Peyer's patch (tissue), 4 donors: ENCODE measurements at regions not wholly inside any gene's neighbourhood (a gene's known extent, or its start where the extent isn't known, plus 50 kb on each side); places are given as distances from the start of the nearest gene placed in this dataset.

ENCODE experiments used
- DNase-seq, 3 donors: peaks; one replicate each; pipeline ENCODE4 v3.0.0-alpha.2; 2017 to 2019
- H3K27ac ChIP-seq, 4 donors: fragments of 200-600 bp; sonication (generic); one replicate each; pipeline ENCODE4 v1.5.1; 2016 to 2019
- H3K27me3 ChIP-seq, 2 donors: fragments of 200-600 bp; sonication (generic); one replicate each; pipeline ENCODE4 v1.5.1; 2019
- H3K36me3 ChIP-seq, 3 donors: fragments of 200-600 bp; sonication (generic); one replicate each; pipeline ENCODE4 v1.5.1; 2016 to 2019
- H3K4me1 ChIP-seq, 4 donors: fragments of 200-600 bp; sonication (generic); one replicate each; pipeline ENCODE4 v1.5.1; 2016 to 2019
- H3K4me3 ChIP-seq, 4 donors: fragments of 200-600 bp; sonication (generic); 1 replicate in 3 of 4; 2 replicates in 1 of 4; pipeline ENCODE4 v1.5.1; 2016 to 2019; ENCODE audit warnings: mild to moderate bottlenecking in 1 of 4
- H3K9me3 ChIP-seq, 4 donors: fragments of 200-600 bp; sonication (generic); one replicate each; pipeline ENCODE4 v1.5.1; 2016 to 2019; ENCODE audit warnings: mild to moderate bottlenecking in 1 of 4
- POLR2A ChIP-seq, 2 donors: fragments of 450-650 bp; IDR thresholded peaks; one replicate each; pipeline ENCODE4 v1.5.1; 2017; ENCODE audit warnings: antibody characterized with exemption in 2 of 2, mild to moderate bottlenecking in 2 of 2, moderate library complexity in 2 of 2
- TF ChIP-seq, protein P1 (sequence below), 6 experiments: fragments of 450-650 bp in 4 of 6; fragments of 200-600 bp in 2 of 6; sonication (generic) in 1 of 6; IDR thresholded peaks; one replicate each; pipeline ENCODE4 v1.5.1; 2017 to 2019; ENCODE audit warnings: antibody characterized with exemption in 6 of 6, mild to moderate bottlenecking in 3 of 6, moderate library complexity in 1 of 6

DNA sequence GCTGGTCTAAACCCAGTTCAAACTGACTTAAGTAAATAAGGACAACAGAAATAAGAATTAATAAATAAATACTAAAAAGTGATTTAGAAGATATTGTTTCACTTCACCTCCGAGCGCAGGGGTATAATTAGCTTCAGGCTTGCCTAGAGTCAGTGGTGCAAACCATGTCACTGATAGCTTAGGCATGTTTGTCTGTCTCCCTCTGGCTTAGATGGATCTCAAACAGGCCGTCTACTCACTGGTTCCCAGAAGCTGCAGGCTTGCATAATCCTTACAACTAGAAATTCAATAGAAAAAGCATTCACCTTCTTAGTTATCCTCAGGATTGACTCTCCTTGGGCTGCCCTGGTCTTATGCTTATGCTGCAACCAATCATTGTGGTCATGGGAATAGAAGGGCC, 629.8 kb upstream of the WWC1 start:
- Histone ChIP-seq H3K4me3 (no peak overlapping the region), H3K9me3 (no peaks in the 10 kb centered on the region), H3K27me3 (no peaks in the 10 kb centered on the region), H3K27ac (no peak overlapping the region), H3K4me1 (no peaks in the 10 kb centered on the region), H3K36me3 (no peaks in the 10 kb centered on the region)
- TF ChIP-seq, protein P1, sequence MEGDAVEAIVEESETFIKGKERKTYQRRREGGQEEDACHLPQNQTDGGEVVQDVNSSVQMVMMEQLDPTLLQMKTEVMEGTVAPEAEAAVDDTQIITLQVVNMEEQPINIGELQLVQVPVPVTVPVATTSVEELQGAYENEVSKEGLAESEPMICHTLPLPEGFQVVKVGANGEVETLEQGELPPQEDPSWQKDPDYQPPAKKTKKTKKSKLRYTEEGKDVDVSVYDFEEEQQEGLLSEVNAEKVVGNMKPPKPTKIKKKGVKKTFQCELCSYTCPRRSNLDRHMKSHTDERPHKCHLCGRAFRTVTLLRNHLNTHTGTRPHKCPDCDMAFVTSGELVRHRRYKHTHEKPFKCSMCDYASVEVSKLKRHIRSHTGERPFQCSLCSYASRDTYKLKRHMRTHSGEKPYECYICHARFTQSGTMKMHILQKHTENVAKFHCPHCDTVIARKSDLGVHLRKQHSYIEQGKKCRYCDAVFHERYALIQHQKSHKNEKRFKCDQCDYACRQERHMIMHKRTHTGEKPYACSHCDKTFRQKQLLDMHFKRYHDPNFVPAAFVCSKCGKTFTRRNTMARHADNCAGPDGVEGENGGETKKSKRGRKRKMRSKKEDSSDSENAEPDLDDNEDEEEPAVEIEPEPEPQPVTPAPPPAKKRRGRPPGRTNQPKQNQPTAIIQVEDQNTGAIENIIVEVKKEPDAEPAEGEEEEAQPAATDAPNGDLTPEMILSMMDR (IDR thresholded peaks at IDR 0.05), result no peak
- TF ChIP-seq POLR2A (IDR thresholded peaks at IDR 0.05), result no peak
- DNase-seq, result no peak

DNA sequence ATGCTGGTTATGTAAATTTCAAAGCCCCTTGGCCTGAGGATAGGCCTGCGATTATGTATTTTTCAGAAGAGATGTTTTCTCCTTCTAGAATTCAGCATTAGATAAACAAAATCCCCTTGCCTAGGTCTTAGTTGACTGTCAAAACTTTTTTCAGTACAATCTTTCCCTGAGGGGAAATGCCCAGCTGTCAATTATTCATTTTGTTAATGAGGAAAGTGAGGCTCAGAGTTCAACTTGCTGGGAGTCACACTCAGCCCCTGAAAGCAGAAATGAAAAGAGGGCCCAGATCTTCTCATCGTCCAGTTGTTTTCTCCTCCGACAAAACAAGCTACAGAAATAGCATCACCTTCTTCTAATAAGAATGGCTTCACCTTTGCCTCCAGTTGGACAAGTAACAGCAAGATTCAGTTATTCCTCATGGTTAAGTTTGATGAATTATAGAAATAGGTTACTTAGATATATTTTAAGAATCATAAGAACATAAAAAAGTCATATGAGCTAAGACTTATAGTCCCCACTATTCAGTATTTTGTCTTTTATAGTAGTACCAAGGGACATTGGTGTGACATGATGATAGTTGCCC, 627.1 kb upstream of the WWC1 start:
- no peak overlapping the region for H3K4me3 ChIP-seq
- no peak overlapping the region for H3K27ac ChIP-seq
- no peaks in the 10 kb centered on the region for H3K36me3 ChIP-seq
- no peaks in the 10 kb centered on the region for H3K4me1 ChIP-seq
- no peaks in the 10 kb centered on the region for H3K27me3 ChIP-seq
- no peaks in the 10 kb centered on the region for H3K9me3 ChIP-seq
- DNase-seq, result no peak
- TF ChIP-seq, protein P1 (IDR thresholded peaks at IDR 0.05), result no peak
- no peak for TF ChIP-seq POLR2A (IDR thresholded peaks at IDR 0.05)

GRCh38 chr5:167665841-167666375, 625.5 kb upstream of the WWC1 start:
- no peak for TF ChIP-seq POLR2A (IDR thresholded peaks at IDR 0.05)
- TF ChIP-seq, protein P1 (IDR thresholded peaks at IDR 0.05), result no peak
- Histone ChIP-seq H3K36me3 (no peaks in the 10 kb centered on the region), H3K9me3 (no peaks in the 10 kb centered on the region), H3K4me1 (no peaks in the 10 kb centered on the region), H3K27me3 (no peaks in the 10 kb centered on the region), H3K4me3 (no peak overlapping the region), H3K27ac (no peak overlapping the region)
- no peak for DNase-seq

DNA sequence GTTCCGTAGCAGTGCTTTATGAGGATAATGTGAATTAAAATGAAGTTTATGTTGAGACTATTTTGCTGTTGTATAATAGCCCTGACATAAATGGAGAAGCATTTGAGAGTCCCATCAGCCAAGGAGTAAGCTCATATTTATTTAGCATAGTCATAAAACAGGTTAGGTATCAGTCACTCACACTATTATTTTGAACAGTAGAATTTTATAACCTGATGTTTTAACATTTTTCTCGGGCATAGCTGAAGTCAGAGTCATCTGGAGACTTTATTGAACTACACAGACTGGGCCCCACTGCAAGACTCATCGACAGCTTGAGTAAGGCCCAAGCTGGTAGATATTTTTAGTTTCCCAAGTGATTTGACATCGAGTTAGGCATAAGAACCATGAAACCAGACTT, 620.3 kb upstream of the WWC1 start:
- no peak for DNase-seq
- H3K27ac ChIP-seq, result no peak overlapping the region
- H3K36me3 ChIP-seq, result no peaks in the 10 kb centered on the region
- TF ChIP-seq POLR2A (IDR thresholded peaks at IDR 0.05), result no peak
- TF ChIP-seq, protein P1 (IDR thresholded peaks at IDR 0.05), result no peak
- no peaks in the 10 kb centered on the region for H3K9me3 ChIP-seq
- no peaks in the 10 kb centered on the region for H3K4me1 ChIP-seq
- no peak overlapping the region for H3K4me3 ChIP-seq
- no peaks in the 10 kb centered on the region for H3K27me3 ChIP-seq

DNA sequence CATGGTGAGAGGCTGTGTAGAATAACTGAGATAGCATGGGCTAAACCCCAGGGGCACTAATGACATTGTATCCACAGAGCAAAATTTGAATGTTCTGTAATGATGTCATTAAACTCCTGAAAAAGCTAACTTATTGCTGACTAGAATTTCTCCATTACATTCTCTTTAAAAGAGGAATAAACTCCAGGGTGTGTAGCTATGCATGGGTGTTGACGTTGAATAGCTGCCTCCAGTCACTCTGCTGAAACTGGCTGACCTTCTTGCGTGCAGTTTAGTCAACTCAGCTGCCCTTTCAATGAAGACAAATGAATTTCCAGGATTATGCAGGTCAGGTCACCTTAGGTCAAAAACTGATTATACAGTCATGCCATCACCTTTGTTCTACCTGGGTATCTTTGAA, 617.5 kb upstream of the WWC1 start:
- no peaks in the 10 kb centered on the region for H3K9me3 ChIP-seq
- no peaks in the 10 kb centered on the region for H3K27me3 ChIP-seq
- no peaks in the 10 kb centered on the region for H3K36me3 ChIP-seq
- H3K4me1 ChIP-seq, result no peaks in the 10 kb centered on the region
- DNase-seq, result no peak
- TF ChIP-seq, protein P1 (IDR thresholded peaks at IDR 0.05), result no peak
- no peak for TF ChIP-seq POLR2A (IDR thresholded peaks at IDR 0.05)
- no peak overlapping the region for H3K4me3 ChIP-seq
- H3K27ac ChIP-seq, result no peak overlapping the region

- TF ChIP-seq POLR2A (IDR thresholded peaks at IDR 0.05), result no peak
- TF ChIP-seq, protein P1 (IDR thresholded peaks at IDR 0.05), result no peak
- Histone ChIP-seq H3K27me3 (no peaks in the 10 kb centered on the region), H3K9me3 (no peaks in the 10 kb centered on the region), H3K4me3 (no peak overlapping the region), H3K4me1 (no peaks in the 10 kb centered on the region), H3K36me3 (no peaks in the 10 kb centered on the region), H3K27ac (no peak overlapping the region)
- no peak for DNase-seq
Measured at GRCh38 chr5:167678481-167678880, 613.0 kb upstream of the WWC1 start.
